Muscle of back (tissue), 3 donors: ENCODE measurements at regions not wholly inside any gene's neighbourhood (a gene's known extent, or its start where the extent isn't known, plus 50 kb on each side); places are given as distances from the start of the nearest gene placed in this dataset.
A peak's percentile ranks its signal among the peaks of the same experiment; 100 is the strongest.
"Not testable (repeated sequence)": the region's sequence is repeated elsewhere in the genome, so short reads cannot be mapped to it uniquely, and the experiment has no call there.

Source experiments
- DNase-seq, 3 donors: peaks; one replicate each; pipeline versions ENCODE4 v3.0.0 to v3.0.0-alpha.2; 2013

- not testable (repeated sequence) for DNase-seq
Measured at GRCh38 chr19:34871911-34872310, 54.8 kb upstream of the ZNF30 start.

GRCh38 chr19:34867631-34868030, 59.1 kb upstream of the ZNF30 start:
- no peak for DNase-seq

- DNase-seq: not testable (repeated sequence)
Measured at GRCh38 chr19:34865225-34865624, 61.5 kb upstream of the ZNF30 start.

GRCh38 chr19:34859823-34860736, 66.6 kb upstream of the ZNF30 start:
- DNase-seq: not testable (repeated sequence)

- not testable (repeated sequence) for DNase-seq
Measured at GRCh38 chr19:34859325-34859724, 67.4 kb upstream of the ZNF30 start.

- DNase-seq: no peak
Measured at GRCh38 chr19:34856052-34856451, 70.7 kb upstream of the ZNF30 start.

- no peak for DNase-seq
Measured at GRCh38 chr19:34853369-34853768, 73.3 kb upstream of the ZNF30 start.

GRCh38 chr19:34852669-34853068, 74.0 kb upstream of the ZNF30 start:
- no peak for DNase-seq

- DNase-seq: no peak
Measured at GRCh38 chr19:34851277-34851804, 75.4 kb upstream of the ZNF30 start.

- DNase-seq: no peak
Measured at GRCh38 chr19:34847393-34847792, 74.4 kb upstream of the ZNF599 start.

- no peak for DNase-seq
Measured at GRCh38 chr19:34844277-34844676, 71.3 kb upstream of the ZNF599 start.

GRCh38 chr19:34841780-34842179, 68.8 kb upstream of the ZNF599 start:
- DNase-seq: no peak

- DNase-seq: peak in 2 of 3 donors; percentile 6 to 38
Measured at GRCh38 chr19:34838753-34839431, 65.9 kb upstream of the ZNF599 start.

GRCh38 chr19:34838248-34838647, 65.2 kb upstream of the ZNF599 start:
- peak in 1 of 3 donors; percentile 14 for DNase-seq

- peak in 1 of 3 donors; percentile 10 for DNase-seq
Measured at GRCh38 chr19:34837262-34837661, 64.2 kb upstream of the ZNF599 start.

- no peak for DNase-seq
Measured at GRCh38 chr19:34835631-34836351, 62.8 kb upstream of the ZNF599 start.

GRCh38 chr19:34834472-34835061, 61.6 kb upstream of the ZNF599 start:
- DNase-seq: no peak

GRCh38 chr19:34832581-34833112, 59.6 kb upstream of the ZNF599 start:
- no peak for DNase-seq

GRCh38 chr19:34831714-34832113, 58.7 kb upstream of the ZNF599 start:
- DNase-seq: no peak

- no peak for DNase-seq
Measured at GRCh38 chr19:34828156-34828555, 55.1 kb upstream of the ZNF599 start.

- DNase-seq: no peak
Measured at GRCh38 chr19:34825212-34825611, 52.2 kb upstream of the ZNF599 start.
